ENCODE measurements at regions not wholly inside any gene's neighbourhood (a gene's known extent, or its start where the extent isn't known, plus 50 kb on each side); places are given as distances from the start of the nearest gene placed in this dataset.

DNA sequence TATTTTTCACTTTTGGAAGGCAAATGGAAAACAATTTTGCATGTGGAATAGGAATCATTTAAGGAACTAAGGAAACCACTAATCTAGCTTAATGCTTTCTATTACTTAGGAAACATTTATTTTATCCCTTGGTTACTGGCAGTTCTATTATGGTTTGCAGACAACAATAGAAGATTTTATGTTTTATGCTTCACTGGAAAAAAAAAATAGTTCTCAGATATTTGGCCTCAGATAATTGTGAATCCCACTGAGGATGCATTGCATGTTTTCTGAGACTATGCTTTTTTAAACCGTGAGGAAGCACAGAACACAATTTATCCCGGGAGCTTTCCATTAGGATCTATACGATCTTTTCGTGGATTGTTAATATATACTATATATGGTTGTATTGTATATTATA, 356.9 kb downstream of the CSNK1G3 start:
- H2BK12ac ChIP-seq (ENCODE audit: low read depth, low read length) = no peak overlapping the region
- H3K36me3 ChIP-seq (ENCODE audit: control insufficient read depth in 2 of 4, insufficient read depth in 4 of 4, low read length in 3 of 4) = no peaks in the 10 kb centered on the region
- H3K79me1 ChIP-seq (ENCODE audit: low read depth, low read length) = no peaks in the 10 kb centered on the region
- no peak overlapping the region for H3K27ac ChIP-seq (ENCODE audit: low read depth, low read length)
- H3K9me3 ChIP-seq (ENCODE audit: insufficient read depth in 2 of 2, low read depth in 1 of 2, low read length in 1 of 2) = no peaks in the 10 kb centered on the region
- no peak overlapping the region for H4K91ac ChIP-seq (replicated peaks; ENCODE audit: insufficient read length, low read length)
- no peak overlapping the region for H3K9ac ChIP-seq (replicated peaks in 1 of 4; ENCODE audit: extremely low read depth in 1 of 4, low read depth in 3 of 4, low read length in 3 of 4)
- H3K4me3 ChIP-seq (ENCODE audit: extremely low read depth in 1 of 4, insufficient read depth in 2 of 4, low read depth in 3 of 4, low read length in 4 of 4) = no peak overlapping the region
- H4K20me1 ChIP-seq (replicated peaks in 1 of 2; ENCODE audit: control insufficient read depth in 1 of 2, insufficient read depth in 2 of 2, low read length in 2 of 2) = no peaks in the 10 kb centered on the region
- no peak overlapping the region for H3K4me2 ChIP-seq (ENCODE audit: insufficient read depth in 1 of 2, low read depth in 2 of 2, low read length in 2 of 2)
- no peak for DNase-seq (ENCODE audit: low read depth in 1 of 2, low spot score in 2 of 2)
- no peaks in the 10 kb centered on the region for H3K79me2 ChIP-seq (ENCODE audit: control insufficient read depth in 1 of 2, insufficient read depth in 2 of 2, low read length in 2 of 2)
- no peak overlapping the region for H2BK15ac ChIP-seq (ENCODE audit: low read length)
- 91% methylated on average over 4 of the region's 4 CpGs; no CpG with 5 or more reads in 1 of the 2 experiments for WGBS, 2 experiments (ENCODE audit: extremely low coverage in 1 of 2, insufficient coverage in 1 of 2, insufficient read length in 1 of 2, insufficient replicate concordance in 2 of 2, low coverage in 1 of 2, low lambda C conversion rate in 2 of 2, missing lambda C conversion rate in 1 of 2)
- H2AK5ac ChIP-seq (ENCODE audit: low read depth, low read length) = no peak overlapping the region
- H2BK20ac ChIP-seq (ENCODE audit: low read length) = no peak overlapping the region
- H2BK120ac ChIP-seq (replicated peaks; ENCODE audit: low read depth, low read length) = no peak overlapping the region
- no peak overlapping the region for H3K23ac ChIP-seq (ENCODE audit: insufficient read length)
- FAIRE-seq = no peak
- H2BK5ac ChIP-seq (ENCODE audit: low read depth, low read length) = no peak overlapping the region
- no peak overlapping the region for H3K4ac ChIP-seq (replicated peaks; ENCODE audit: insufficient read length, low read depth, low read length)
- no peaks in the 10 kb centered on the region for H3K27me3 ChIP-seq (replicated peaks in 1 of 4; ENCODE audit: control insufficient read depth in 3 of 4, extremely low read depth in 1 of 4, insufficient read depth in 3 of 4, low read length in 3 of 4)
- peaks cover 0 to 8% (median 3%) of the 10 kb centered on the region in 4 experiments; a peak in 3 of 7 replicates for H3K4me1 ChIP-seq (replicated peaks in 1 of 4; ENCODE audit: control insufficient read depth in 3 of 4, insufficient read depth in 4 of 4, low read length in 3 of 4)
- H3K18ac ChIP-seq (ENCODE audit: extremely low read depth, low read length) = no peak overlapping the region
- no peak overlapping the region for H2AFZ ChIP-seq (ENCODE audit: low read length)
- no peak overlapping the region for H3K14ac ChIP-seq (ENCODE audit: insufficient read length)
- H3K56ac ChIP-seq (replicated peaks; ENCODE audit: insufficient read length, low read depth, low read length) = no peak overlapping the region
- no peaks in the 10 kb centered on the region for H3K23me2 ChIP-seq (ENCODE audit: low read depth, low read length)
- ChIA-PET CTCF (ENCODE audit: partially characterized antibody) (no interaction called here), POLR2A (ENCODE audit: partially characterized antibody) (no interaction called here)
- H4K5ac ChIP-seq (ENCODE audit: insufficient read length, low read depth, low read length) = no peak overlapping the region
- no peak overlapping the region for H4K8ac ChIP-seq (ENCODE audit: extremely low read depth, insufficient read depth, low read length)
- no peak for TF ChIP-seq POLR2AphosphoS5 (IDR thresholded peaks at IDR 0.05; ENCODE audit: low read depth, low read length)
- no peak for TF ChIP-seq SRF (IDR thresholded peaks at IDR 0.05; ENCODE audit: low read depth, low read length)
- no peak for TF ChIP-seq CREB1 (IDR thresholded peaks at IDR 0.05)
- no peak for TF ChIP-seq TAF7 (optimal IDR thresholded peaks at IDR 0.05; ENCODE audit: borderline replicate concordance, low read depth, low read length)
- no peak for TF ChIP-seq FOSL1 (IDR thresholded peaks at IDR 0.05; ENCODE audit: insufficient read depth, low read depth, low read length)
- TF ChIP-seq SP4 (IDR thresholded peaks at IDR 0.05; ENCODE audit: low read length) = no peak
- TF ChIP-seq SIRT6 (IDR thresholded peaks at IDR 0.05; ENCODE audit: low read length) = no peak
- no peak for TF ChIP-seq RXRA (IDR thresholded peaks at IDR 0.05; ENCODE audit: insufficient read depth, low read depth, low read length)
- no peak for TF ChIP-seq SIN3A (conservative IDR thresholded peaks at IDR 0.05 in 1 of 2, IDR thresholded peaks at IDR 0.05 in 1 of 2; ENCODE audit: low read depth in 1 of 2, low read length in 2 of 2)
- TF ChIP-seq TCF12 (IDR thresholded peaks at IDR 0.05; ENCODE audit: low read depth, low read length) = no peak
- TF ChIP-seq CHD2 (IDR thresholded peaks at IDR 0.05; ENCODE audit: low read length) = no peak
- no peak for TF ChIP-seq SIX5 (IDR thresholded peaks at IDR 0.05; ENCODE audit: low read depth, low read length)
- no peak for TF ChIP-seq EZH2 (IDR thresholded peaks at IDR 0.05; ENCODE audit: low read depth, low read length, severe bottlenecking)
- no peak for TF ChIP-seq RFX5 (IDR thresholded peaks at IDR 0.05; ENCODE audit: borderline replicate concordance, low read depth, low read length)
- no peak for TF ChIP-seq BACH1 (IDR thresholded peaks at IDR 0.05; ENCODE audit: low read length)
- TF ChIP-seq MAFK (IDR thresholded peaks at IDR 0.05; ENCODE audit: low read depth, low read length) = no peak
- no peak for TF ChIP-seq SUZ12 (IDR thresholded peaks at IDR 0.05; ENCODE audit: low read length)

Measured in H1 (cell line).